SK-N-SH treated with all-trans-retinoic acid at 6 μM for 48 hours (cell line): ENCODE measurements at regions not wholly inside any gene's neighbourhood (a gene's known extent, or its start where the extent isn't known, plus 50 kb on each side); places are given as distances from the start of the nearest gene placed in this dataset.

Source experiments
- ATAC-seq: fragments of 200-7000 bp; cut with Tn5 transposase; 3 replicates; pipeline ENCODE4 v1.9.1; 2020; ENCODE audit warnings: mild to moderate bottlenecking, moderate library complexity
- ARNTL ChIP-seq: fragments of 450-650 bp; formaldehyde crosslinking; IDR thresholded peaks from 2 replicates; pipeline ENCODE4 v1.5.0; 2020; ENCODE audit warnings: low read depth, mild to moderate bottlenecking, moderate library complexity, borderline replicate concordance
- BACH2 ChIP-seq: fragments of 250-450 bp; sonication (Bioruptor Pico); IDR thresholded peaks from 2 replicates; pipeline ENCODE4 v1.9.0; 2021; ENCODE audit warnings: mild to moderate bottlenecking, borderline replicate concordance
- CREB5 ChIP-seq: fragments of 250-450 bp; sonication (Bioruptor Pico); IDR thresholded peaks from 2 replicates; pipeline ENCODE4 v1.5.1; 2020; ENCODE audit warnings: low read depth, mild to moderate bottlenecking, moderate library complexity
- CSDC2 ChIP-seq: fragments of 250-450 bp; sonication (Bioruptor Pico); IDR thresholded peaks from 2 replicates; pipeline ENCODE4 v1.5.0; 2020; ENCODE audit warnings: mild to moderate bottlenecking, moderate library complexity
- ISL1 ChIP-seq: fragments of 250-450 bp; sonication (Bioruptor Pico); IDR thresholded peaks from 2 replicates; pipeline ENCODE4 v2.1.2; 2022; ENCODE audit warnings: mild to moderate bottlenecking, moderate library complexity
- OSR1 ChIP-seq: fragments of 250-450 bp; sonication (Bioruptor Pico); IDR thresholded peaks from 2 replicates; pipeline ENCODE4 v1.8.0; 2022; ENCODE audit warnings: moderate library complexity, mild to moderate bottlenecking, inconsistent platforms
- PPARA ChIP-seq: fragments of 250-450 bp; sonication (Bioruptor Pico); IDR thresholded peaks from 2 replicates; pipeline ENCODE4 v1.5.0; 2020; ENCODE audit warnings: mild to moderate bottlenecking, borderline replicate concordance
- RARB ChIP-seq: fragments of 250-450 bp; sonication (Bioruptor Pico); IDR thresholded peaks from 2 replicates; pipeline ENCODE4 v1.8.0; 2021; ENCODE audit warnings: mild to moderate bottlenecking, moderate library complexity
- SNAI2 ChIP-seq: fragments of 250-450 bp; sonication (Bioruptor Pico); IDR thresholded peaks from 2 replicates; pipeline ENCODE4 v1.5.0; 2020; ENCODE audit warnings: mild to moderate bottlenecking, moderate library complexity
- TCF4 ChIP-seq: fragments of 250-450 bp; sonication (Bioruptor Pico); IDR thresholded peaks from 2 replicates; pipeline ENCODE4 v1.8.0; 2021; ENCODE audit warnings: mild to moderate bottlenecking, moderate library complexity, borderline replicate concordance
- TOX ChIP-seq: fragments of 250-450 bp; sonication (Bioruptor Pico); IDR thresholded peaks from 2 replicates; pipeline ENCODE4 v1.8.0; 2021; ENCODE audit warnings: mild to moderate bottlenecking, moderate library complexity, borderline replicate concordance
- ZC3H10 ChIP-seq: fragments of 250-450 bp; sonication (Bioruptor Pico); IDR thresholded peaks from 2 replicates; pipeline ENCODE4 v1.5.1; 2021; ENCODE audit warnings: mild to moderate bottlenecking, moderate library complexity
- ZFP3 ChIP-seq: fragments of 250-450 bp; sonication (Bioruptor Pico); IDR thresholded peaks from 2 replicates; pipeline ENCODE4 v1.5.0; 2020; ENCODE audit warnings: mild to moderate bottlenecking, moderate library complexity
- ZFP30 ChIP-seq: fragments of 450-650 bp; formaldehyde crosslinking; IDR thresholded peaks from 2 replicates; pipeline ENCODE4 v1.5.0; 2022; ENCODE audit warnings: mild to moderate bottlenecking, moderate library complexity
- ZNF565 ChIP-seq: fragments of 450-650 bp; formaldehyde crosslinking; conservative IDR thresholded peaks from 2 replicates; pipeline ENCODE4 v1.5.0; 2020; ENCODE audit warnings: low read depth, mild to moderate bottlenecking, moderate library complexity
- ZNF70 ChIP-seq: fragments of 450-650 bp; formaldehyde crosslinking; IDR thresholded peaks from 2 replicates; pipeline ENCODE4 v1.5.0; 2020; ENCODE audit warnings: mild to moderate bottlenecking, moderate library complexity
- ZNF8 ChIP-seq: fragments of 450-650 bp; formaldehyde crosslinking; IDR thresholded peaks from 2 replicates; pipeline ENCODE4 v1.5.0; 2020; ENCODE audit warnings: mild to moderate bottlenecking, moderate library complexity
- TF ChIP-seq, protein P1 (sequence below): fragments of 250-450 bp; sonication (Bioruptor Pico); IDR thresholded peaks from 2 replicates; pipeline ENCODE4 v1.5.0; 2020; ENCODE audit warnings: mild to moderate bottlenecking, moderate library complexity
- TF ChIP-seq, protein P2 (sequence below): fragments of 250-450 bp; sonication (Bioruptor Pico); IDR thresholded peaks from 2 replicates; pipeline ENCODE4 v1.5.1; 2021; ENCODE audit warnings: mild to moderate bottlenecking, moderate library complexity

- no peak for ATAC-seq
- TF ChIP-seq ZFP3: no peak
- no peak for TF ChIP-seq ZNF565
- TF ChIP-seq TCF4 (CRISPR knock-in tag): no peak
- no peak for TF ChIP-seq ZFP30 (CRISPR knock-in tag)
- no peak for TF ChIP-seq ARNTL (CRISPR knock-in tag)
- TF ChIP-seq SNAI2 (CRISPR knock-in tag): no peak
- no peak for TF ChIP-seq ZNF8 (CRISPR knock-in tag)
- TF ChIP-seq ZC3H10 (CRISPR knock-in tag): no peak
- no peak for TF ChIP-seq ISL1 (CRISPR knock-in tag)
- TF ChIP-seq CSDC2 (CRISPR knock-in tag): no peak
- no peak for TF ChIP-seq ZNF70
- TF ChIP-seq, protein P1, sequence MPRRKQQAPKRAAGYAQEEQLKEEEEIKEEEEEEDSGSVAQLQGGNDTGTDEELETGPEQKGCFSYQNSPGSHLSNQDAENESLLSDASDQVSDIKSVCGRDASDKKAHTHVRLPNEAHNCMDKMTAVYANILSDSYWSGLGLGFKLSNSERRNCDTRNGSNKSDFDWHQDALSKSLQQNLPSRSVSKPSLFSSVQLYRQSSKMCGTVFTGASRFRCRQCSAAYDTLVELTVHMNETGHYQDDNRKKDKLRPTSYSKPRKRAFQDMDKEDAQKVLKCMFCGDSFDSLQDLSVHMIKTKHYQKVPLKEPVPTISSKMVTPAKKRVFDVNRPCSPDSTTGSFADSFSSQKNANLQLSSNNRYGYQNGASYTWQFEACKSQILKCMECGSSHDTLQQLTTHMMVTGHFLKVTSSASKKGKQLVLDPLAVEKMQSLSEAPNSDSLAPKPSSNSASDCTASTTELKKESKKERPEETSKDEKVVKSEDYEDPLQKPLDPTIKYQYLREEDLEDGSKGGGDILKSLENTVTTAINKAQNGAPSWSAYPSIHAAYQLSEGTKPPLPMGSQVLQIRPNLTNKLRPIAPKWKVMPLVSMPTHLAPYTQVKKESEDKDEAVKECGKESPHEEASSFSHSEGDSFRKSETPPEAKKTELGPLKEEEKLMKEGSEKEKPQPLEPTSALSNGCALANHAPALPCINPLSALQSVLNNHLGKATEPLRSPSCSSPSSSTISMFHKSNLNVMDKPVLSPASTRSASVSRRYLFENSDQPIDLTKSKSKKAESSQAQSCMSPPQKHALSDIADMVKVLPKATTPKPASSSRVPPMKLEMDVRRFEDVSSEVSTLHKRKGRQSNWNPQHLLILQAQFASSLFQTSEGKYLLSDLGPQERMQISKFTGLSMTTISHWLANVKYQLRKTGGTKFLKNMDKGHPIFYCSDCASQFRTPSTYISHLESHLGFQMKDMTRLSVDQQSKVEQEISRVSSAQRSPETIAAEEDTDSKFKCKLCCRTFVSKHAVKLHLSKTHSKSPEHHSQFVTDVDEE (CRISPR knock-in tag): no peak
These were observed 156.6 kb upstream of the NLRP1 start for GRCh38 chr17:5740937-5741336.

- TF ChIP-seq CSDC2 (CRISPR knock-in tag) (no peak), ZNF565 (no peak), TCF4 (CRISPR knock-in tag) (no peak), RARB (CRISPR knock-in tag) (no peak), TOX (CRISPR knock-in tag) (no peak), OSR1 (CRISPR knock-in tag) (no peak), ZC3H10 (CRISPR knock-in tag) (no peak), ISL1 (CRISPR knock-in tag) (no peak), ZFP30 (CRISPR knock-in tag) (no peak), BACH2 (CRISPR knock-in tag) (no peak), ARNTL (CRISPR knock-in tag) (no peak), PPARA (CRISPR knock-in tag) (no peak), ZNF70 (no peak)
- TF ChIP-seq, protein P2, sequence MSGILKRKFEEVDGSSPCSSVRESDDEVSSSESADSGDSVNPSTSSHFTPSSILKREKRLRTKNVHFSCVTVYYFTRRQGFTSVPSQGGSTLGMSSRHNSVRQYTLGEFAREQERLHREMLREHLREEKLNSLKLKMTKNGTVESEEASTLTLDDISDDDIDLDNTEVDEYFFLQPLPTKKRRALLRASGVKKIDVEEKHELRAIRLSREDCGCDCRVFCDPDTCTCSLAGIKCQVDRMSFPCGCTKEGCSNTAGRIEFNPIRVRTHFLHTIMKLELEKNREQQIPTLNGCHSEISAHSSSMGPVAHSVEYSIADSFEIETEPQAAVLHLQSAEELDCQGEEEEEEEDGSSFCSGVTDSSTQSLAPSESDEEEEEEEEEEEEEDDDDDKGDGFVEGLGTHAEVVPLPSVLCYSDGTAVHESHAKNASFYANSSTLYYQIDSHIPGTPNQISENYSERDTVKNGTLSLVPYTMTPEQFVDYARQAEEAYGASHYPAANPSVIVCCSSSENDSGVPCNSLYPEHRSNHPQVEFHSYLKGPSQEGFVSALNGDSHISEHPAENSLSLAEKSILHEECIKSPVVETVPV: no peak
- ATAC-seq: no peak
These were observed 157.5 kb upstream of the NLRP1 start for GRCh38 chr17:5741810-5742209.

GRCh38 chr17:5745111-5745813 lies 161.0 kb upstream of the NLRP1 start:
- TF ChIP-seq CREB5 (no peak), ZFP30 (CRISPR knock-in tag) (no peak), TCF4 (CRISPR knock-in tag) (no peak), RARB (CRISPR knock-in tag) (no peak), BACH2 (CRISPR knock-in tag) (no peak), ZNF70 (no peak), ZC3H10 (CRISPR knock-in tag) (no peak), ZFP3 (no peak), ARNTL (CRISPR knock-in tag) (no peak)
- TF ChIP-seq, all 23 proteins: peak for 0
- ATAC-seq: no peak

DNA sequence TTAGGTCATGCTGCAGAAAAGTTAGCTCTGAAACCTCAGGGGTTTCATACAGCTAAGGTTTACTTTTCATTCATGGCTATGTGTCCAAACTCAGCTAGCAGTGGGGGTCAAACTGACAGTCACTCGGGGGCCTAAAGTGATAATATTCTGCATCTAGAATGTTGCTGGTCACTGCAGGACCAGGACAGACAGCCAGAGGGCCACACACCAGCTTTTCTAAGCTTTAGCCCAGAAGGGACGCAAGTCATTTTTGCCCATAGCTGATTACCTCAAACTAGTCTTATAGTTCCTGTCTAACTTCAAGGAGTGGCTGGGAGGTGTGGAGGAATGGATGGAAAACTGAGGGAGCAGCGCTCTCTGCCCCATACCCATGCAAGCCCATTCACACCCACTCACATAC lies 163.0 kb upstream of the NLRP1 start:
- TF ChIP-seq TCF4 (CRISPR knock-in tag): no peak
- TF ChIP-seq ARNTL (CRISPR knock-in tag): no peak
- TF ChIP-seq ZNF8 (CRISPR knock-in tag): no peak
- TF ChIP-seq BACH2 (CRISPR knock-in tag): no peak
- no peak for TF ChIP-seq ZNF70
- TF ChIP-seq, protein P1 (CRISPR knock-in tag): no peak
- no peak for TF ChIP-seq ZFP3
- TF ChIP-seq CSDC2 (CRISPR knock-in tag): no peak
- no peak for TF ChIP-seq RARB (CRISPR knock-in tag)
- TF ChIP-seq, all 23 proteins: peak for 0
- ATAC-seq: no peak
